SIG-M5 treated with dmso at 0.1 percent for 504 hours (cell line): ENCODE measurements at regions not wholly inside any gene's neighbourhood (a gene's known extent, or its start where the extent isn't known, plus 50 kb on each side); places are given as distances from the start of the nearest gene placed in this dataset.

Experiments
- DNase-seq: peaks from one replicate; lab custom pipeline; 2025; ENCODE audit not compliant: unreplicated experiment; lab: John Stamatoyannopoulos, UW

- DNase-seq, result no peak
Observed at GRCh38 chr2:236672606-236673005, 103.0 kb downstream of the ACKR3 start.

- no peak for DNase-seq
Observed at GRCh38 chr2:236673126-236673822, 103.6 kb downstream of the ACKR3 start.

GRCh38 chr2:236673823-236674185 lies 104.2 kb downstream of the ACKR3 start:
- no peak for DNase-seq

GRCh38 chr2:236674238-236674637 lies 104.6 kb downstream of the ACKR3 start:
- no peak for DNase-seq

DNA sequence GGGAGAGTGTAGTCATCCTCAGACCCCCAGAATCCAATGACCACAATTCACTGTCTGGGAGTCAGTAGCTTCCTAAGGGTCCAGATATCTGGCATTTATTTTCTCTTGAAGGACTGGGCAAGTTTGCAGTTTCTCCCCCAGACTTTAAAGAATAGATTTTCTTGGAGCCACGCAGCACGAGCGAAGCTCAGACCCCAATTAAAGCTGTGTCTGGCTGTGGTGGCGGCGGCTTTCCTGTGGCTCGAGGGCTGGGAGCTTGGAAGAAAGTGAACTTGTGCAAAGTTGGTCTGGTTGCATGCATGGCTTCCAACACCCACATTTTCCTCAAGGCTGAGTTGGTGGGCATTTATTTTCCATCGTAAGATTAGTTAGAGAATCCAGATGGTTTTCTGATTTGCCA lies 105.0 kb downstream of the ACKR3 start:
- no peak for DNase-seq

- DNase-seq, result no peak
Observed at GRCh38 chr2:236675051-236675450, 105.4 kb downstream of the ACKR3 start.

DNA sequence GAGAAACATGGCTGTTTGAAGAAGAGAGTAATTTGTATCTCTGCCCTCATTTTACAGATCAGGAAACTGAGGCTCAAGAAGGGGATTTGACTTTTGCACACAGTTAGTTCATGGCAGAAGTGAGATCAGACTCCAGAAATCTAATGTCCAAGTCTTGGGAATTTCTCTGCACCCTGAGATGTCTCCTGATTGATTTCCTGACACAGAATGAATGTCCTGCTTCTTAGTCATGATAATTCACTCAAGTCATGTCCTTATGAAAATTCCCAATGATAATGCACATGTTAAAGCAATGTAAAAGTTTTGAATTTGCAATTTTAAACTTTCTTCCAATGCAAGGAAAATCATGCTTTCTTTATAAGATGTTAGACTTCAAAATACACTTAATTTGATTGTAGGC lies 105.9 kb downstream of the ACKR3 start:
- DNase-seq, result no peak

DNA sequence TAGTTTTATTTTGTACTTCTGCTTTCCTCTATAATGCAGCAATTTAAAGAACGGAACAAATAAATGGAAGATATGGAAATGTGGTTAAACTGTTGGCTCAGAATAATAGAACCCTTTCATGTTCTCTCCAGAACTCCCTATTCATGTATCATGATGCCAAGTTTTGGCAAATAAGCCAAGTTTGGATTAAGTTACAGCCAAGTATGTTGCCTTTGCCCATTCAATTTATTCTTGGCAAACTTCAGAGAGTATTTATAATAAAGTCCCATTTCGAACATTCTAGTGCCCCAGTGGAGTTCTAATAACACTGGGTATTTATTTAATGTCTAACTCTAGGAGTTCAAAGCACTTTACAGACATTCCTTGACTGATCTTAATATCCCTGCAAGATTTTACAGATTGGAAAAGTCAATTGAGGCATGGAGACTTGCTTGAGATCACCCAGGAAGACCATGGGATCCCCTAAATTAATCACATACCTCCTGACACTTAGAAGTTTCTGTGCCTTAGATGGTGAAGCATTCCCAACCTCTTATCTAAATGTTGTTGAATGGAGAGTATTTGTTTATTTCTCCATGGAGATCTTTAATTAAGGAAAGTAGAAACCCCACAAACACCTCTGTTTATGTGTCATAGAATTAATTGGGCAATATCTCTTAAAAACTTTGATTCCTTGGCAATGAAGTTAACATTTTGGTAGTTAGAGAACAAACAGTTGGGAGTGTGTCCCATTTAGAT lies 106.7 kb downstream of the ACKR3 start:
- DNase-seq, result no peak

GRCh38 chr2:236677368-236677767 lies 107.7 kb downstream of the ACKR3 start:
- no peak for DNase-seq

DNA sequence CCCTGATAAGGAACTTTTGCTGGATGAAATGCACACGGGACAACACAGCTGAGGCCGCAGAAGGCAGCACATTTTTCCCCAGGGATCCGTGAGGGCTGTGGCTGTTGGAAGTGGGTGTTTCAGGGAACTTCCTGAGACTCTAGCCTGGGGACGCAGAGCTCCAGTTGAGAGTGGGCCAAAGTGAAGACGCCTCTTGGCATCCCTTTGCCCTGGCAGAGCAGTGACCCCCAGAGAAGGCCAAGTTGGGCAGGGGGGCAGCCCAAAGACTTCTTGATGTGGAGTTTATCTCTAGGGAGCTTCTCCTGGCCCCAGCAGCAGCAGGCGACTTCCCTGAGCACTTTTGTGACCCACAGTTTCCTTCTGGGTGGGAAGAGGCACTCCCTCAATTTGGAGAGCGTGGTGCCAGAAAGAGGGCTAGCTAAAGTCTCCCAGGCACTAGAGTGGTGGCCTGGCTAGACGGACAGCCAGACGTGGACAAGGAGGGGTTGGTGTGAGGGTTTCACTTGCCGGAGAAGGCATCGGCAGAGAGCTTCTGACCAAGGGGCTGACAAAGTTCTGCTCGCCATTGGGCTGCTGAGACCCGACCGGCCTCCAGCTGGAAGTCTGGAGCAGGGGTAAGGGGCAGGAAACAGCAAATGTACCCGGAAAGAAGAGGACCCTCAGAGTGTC lies 108.8 kb downstream of the ACKR3 start:
- no peak for DNase-seq

GRCh38 chr2:236679884-236680860 lies 110.5 kb downstream of the ACKR3 start:
- no peak for DNase-seq

DNA sequence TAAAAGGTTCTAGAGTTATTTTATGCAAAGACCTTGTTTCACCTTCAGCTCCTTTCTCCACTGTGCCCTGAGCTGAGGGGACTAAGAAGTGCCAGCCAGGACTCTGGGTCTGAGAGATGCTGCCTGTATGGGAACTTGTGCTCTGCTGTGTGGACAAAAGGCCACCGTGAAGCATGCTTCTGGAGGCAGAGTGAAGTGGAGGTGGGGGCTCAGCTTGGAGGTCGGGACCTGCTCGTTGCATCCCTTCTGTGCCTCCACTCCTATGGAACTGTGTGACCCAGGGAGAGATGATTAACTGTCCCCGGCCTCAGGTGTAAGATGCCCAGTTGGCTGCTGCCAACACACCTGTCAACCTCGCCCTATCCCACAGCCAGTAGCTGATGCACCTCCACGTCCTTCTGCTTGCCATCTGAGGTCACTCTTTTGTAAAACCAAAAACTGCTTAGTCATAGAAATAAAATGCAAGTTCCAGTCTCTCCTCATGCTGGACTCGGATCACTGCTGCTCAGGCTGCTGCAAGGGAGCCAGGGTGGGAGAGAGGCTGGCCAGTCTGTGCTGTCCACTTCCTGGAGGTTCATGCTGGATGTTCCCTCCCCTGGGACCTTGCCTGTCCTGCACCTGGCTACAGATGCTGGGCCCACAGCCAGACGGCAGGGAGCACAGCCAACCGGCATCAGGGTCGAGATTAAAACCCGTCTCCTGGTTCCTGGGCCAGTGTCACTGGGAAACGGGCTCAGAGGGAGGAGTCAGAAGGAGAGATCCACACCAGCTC lies 113.2 kb downstream of the ACKR3 start:
- DNase-seq, result no peak

- no peak for DNase-seq
Observed at GRCh38 chr2:236684504-236685256, 115.1 kb downstream of the ACKR3 start.

DNA sequence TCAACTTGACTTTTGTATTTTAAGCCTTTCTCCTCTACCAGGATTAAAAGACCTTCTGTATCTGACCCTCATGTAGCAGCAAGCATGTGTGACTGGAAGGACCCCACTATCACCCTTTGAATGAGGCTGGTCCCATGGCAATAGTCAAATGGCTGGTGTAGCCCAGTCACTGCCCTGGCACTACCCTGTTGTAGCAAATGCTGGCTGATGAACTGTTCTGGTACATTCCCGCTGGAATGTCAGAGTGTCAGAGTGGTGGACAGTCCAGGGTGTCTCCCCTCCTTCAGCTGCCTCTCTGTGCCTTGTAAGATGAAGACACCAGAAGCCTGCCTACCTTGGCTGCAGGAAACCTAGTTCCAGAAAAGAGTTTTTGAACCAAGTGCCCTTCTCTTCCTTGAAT lies 115.7 kb downstream of the ACKR3 start:
- DNase-seq, result no peak

GRCh38 chr2:236685979-236686520 lies 116.4 kb downstream of the ACKR3 start:
- DNase-seq, result no peak

GRCh38 chr2:236686561-236686960 lies 116.9 kb downstream of the ACKR3 start:
- no peak for DNase-seq

DNA sequence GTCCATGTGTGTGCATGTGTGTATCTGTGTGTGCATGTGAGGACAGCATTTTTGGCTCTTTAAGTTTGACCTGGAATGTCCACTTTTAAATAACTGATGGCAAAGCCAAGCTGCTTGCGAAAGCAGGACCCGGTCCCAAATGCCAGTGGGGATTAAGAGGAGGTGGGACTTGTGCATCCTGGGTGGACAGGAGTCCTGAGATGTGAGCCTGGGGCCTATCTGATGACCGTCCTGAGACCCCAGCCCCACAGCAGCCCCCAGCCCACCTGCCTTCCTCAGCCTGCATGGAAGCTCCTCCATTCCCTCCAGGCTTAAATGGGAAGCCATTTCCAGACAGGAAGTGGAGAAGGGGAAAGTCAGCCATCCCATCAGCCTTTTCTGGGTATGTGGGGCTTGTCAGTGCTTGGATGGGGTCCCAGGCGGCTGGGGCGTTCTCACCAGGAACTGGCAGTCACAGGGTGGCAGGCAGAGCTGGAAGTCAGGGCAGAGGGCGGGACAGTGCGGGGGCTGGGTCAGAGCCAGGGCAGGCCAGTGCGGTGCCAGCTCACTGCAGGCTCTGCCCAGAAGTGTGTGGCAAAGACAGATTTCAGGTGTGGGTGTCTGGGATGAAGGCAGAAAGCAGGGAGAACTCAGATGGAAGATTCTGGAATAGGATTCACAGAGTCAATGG lies 117.8 kb downstream of the ACKR3 start:
- DNase-seq, result no peak

GRCh38 chr2:236688157-236688556 lies 118.5 kb downstream of the ACKR3 start:
- DNase-seq, result no peak
